ENCODE measurements at regions not wholly inside any gene's neighbourhood (a gene's known extent, or its start where the extent isn't known, plus 50 kb on each side); places are given as distances from the start of the nearest gene placed in this dataset.
"Not testable (repeated sequence)": the region's sequence is repeated elsewhere in the genome, so short reads cannot be mapped to it uniquely, and the experiment has no call there.

- no peaks in the 10 kb centered on the region for H3K27me3 ChIP-seq
- DNase-seq = no peak
Observed at GRCh38 chr10:80720549-80720948, 182.8 kb downstream of the SH2D4B start.

GRCh38 chr10:80728354-80728753, 190.7 kb downstream of the SH2D4B start:
- H3K27me3 ChIP-seq; H3K27ac ChIP-seq; H3K36me3 ChIP-seq; DNase-seq; intact Hi-C loops (cut with DNase I; ENCODE audit: low total_unique reads); H3K4me1 ChIP-seq; H3K4me3 ChIP-seq; H3K9me3 ChIP-seq: not testable (repeated sequence)
- 83 to 92% (median 92%) methylated on average over 9 to 12 of the region's 15 CpGs for WGBS, 5 donors

More at GRCh38 chr10:80720549-80720948, 182.8 kb downstream of the SH2D4B start:
- Histone ChIP-seq H3K9me3 (no peaks in the 10 kb centered on the region), H3K27ac (no peak overlapping the region), H3K4me1 (no peaks in the 10 kb centered on the region), H3K4me3 (no peak overlapping the region), H3K36me3 (no peaks in the 10 kb centered on the region)
- no peak for TF ChIP-seq CTCF (IDR thresholded peaks at IDR 0.05)
- TF ChIP-seq EP300 (IDR thresholded peaks at IDR 0.05) = no peak
- TF ChIP-seq POLR2A (IDR thresholded peaks at IDR 0.05) = no peak
- TF ChIP-seq POLR2AphosphoS5 (IDR thresholded peaks at IDR 0.05) = no peak
- intact Hi-C loops (cut with DNase I; ENCODE audit: low total_unique reads) = no loop called here
- WGBS, 5 donors = 69 to 78% (median 75%) methylated on average over 3 of the region's 3 CpGs

DNA sequence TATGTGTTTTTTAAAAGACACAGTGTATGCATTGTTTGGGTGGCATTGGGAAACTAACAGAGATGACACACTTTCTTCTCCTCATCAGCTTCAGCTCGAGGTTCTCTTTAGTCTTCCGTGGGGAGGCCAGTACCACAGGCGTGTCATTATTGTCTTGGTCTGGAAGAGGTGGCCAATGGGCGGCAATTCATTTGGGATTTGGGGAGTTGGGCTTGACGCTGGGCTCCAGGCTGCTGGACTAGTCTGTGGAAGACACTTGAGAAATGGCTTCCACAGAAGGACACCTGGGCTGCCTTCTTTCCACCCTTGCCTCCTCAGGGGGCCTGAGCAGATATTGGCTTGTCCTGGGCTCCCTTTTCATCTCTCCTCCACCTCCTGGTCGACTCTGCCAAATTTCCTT, 192.2 kb downstream of the SH2D4B start:
- intact Hi-C loops (cut with DNase I; ENCODE audit: low total_unique reads) = no loop called here

GRCh38 chr10:80730522-80730921, 192.8 kb downstream of the SH2D4B start:
- no peak for DNase-seq
- no peaks in the 10 kb centered on the region for H3K36me3 ChIP-seq
- no peak for TF ChIP-seq POLR2AphosphoS5 (IDR thresholded peaks at IDR 0.05)
- TF ChIP-seq POLR2A (IDR thresholded peaks at IDR 0.05) = no peak
- TF ChIP-seq CTCF (IDR thresholded peaks at IDR 0.05) = no peak
- TF ChIP-seq EP300 (IDR thresholded peaks at IDR 0.05) = no peak
- H3K9me3 ChIP-seq = no peaks in the 10 kb centered on the region
- H3K4me1 ChIP-seq = no peaks in the 10 kb centered on the region
- intact Hi-C loops (cut with DNase I; ENCODE audit: low total_unique reads) = no loop called here
- no peak overlapping the region for H3K4me3 ChIP-seq
- WGBS, 5 donors = 30 to 47% (median 36%) methylated on average over 2 of the region's 2 CpGs
- H3K27ac ChIP-seq = no peak overlapping the region
- no peaks in the 10 kb centered on the region for H3K27me3 ChIP-seq

More for the DNA sequence above, 192.2 kb downstream of the SH2D4B start:
- H3K36me3 ChIP-seq = no peaks in the 10 kb centered on the region
- H3K27me3 ChIP-seq = no peaks in the 10 kb centered on the region
- no peaks in the 10 kb centered on the region for H3K9me3 ChIP-seq
- TF ChIP-seq EP300 (IDR thresholded peaks at IDR 0.05) (no peak), CTCF (IDR thresholded peaks at IDR 0.05) (no peak), POLR2A (IDR thresholded peaks at IDR 0.05) (no peak), POLR2AphosphoS5 (IDR thresholded peaks at IDR 0.05) (no peak)
- no peak overlapping the region for H3K27ac ChIP-seq
- DNase-seq = no peak
- 57 to 77% (median 71%) methylated on average over 6 of the region's 6 CpGs for WGBS, 5 donors
- no peaks in the 10 kb centered on the region for H3K4me1 ChIP-seq
- no peak overlapping the region for H3K4me3 ChIP-seq

- intact Hi-C loops (cut with DNase I; ENCODE audit: low total_unique reads) = no loop called here
- no peak overlapping the region for H3K4me3 ChIP-seq
- H3K9me3 ChIP-seq = no peaks in the 10 kb centered on the region
- no peak for TF ChIP-seq CTCF (IDR thresholded peaks at IDR 0.05)
- no peak for TF ChIP-seq EP300 (IDR thresholded peaks at IDR 0.05)
- TF ChIP-seq POLR2AphosphoS5 (IDR thresholded peaks at IDR 0.05) = no peak
- no peak for TF ChIP-seq POLR2A (IDR thresholded peaks at IDR 0.05)
- H3K27ac ChIP-seq = no peak overlapping the region
- no peaks in the 10 kb centered on the region for H3K4me1 ChIP-seq
- no peak for DNase-seq
- H3K36me3 ChIP-seq = no peaks in the 10 kb centered on the region
- H3K27me3 ChIP-seq = no peaks in the 10 kb centered on the region
Observed at GRCh38 chr10:80734589-80734988, 196.9 kb downstream of the SH2D4B start.

Data from stomach (tissue), 8 donors.